ENCODE measurements at regions not wholly inside any gene's neighbourhood (a gene's known extent, or its start where the extent isn't known, plus 50 kb on each side); places are given as distances from the start of the nearest gene placed in this dataset.
A peak's percentile ranks its signal among the peaks of the same experiment; 100 is the strongest.
"Not testable (repeated sequence)": the region's sequence is repeated elsewhere in the genome, so short reads cannot be mapped to it uniquely, and the experiment has no call there.

GRCh38 chr6:10174761-10175160 is 240.1 kb downstream of the TFAP2A start:
- no peak for DNase-seq

- DNase-seq = no peak
These were observed 240.8 kb downstream of the TFAP2A start for GRCh38 chr6:10174056-10174455.

GRCh38 chr6:10171706-10172105 is 243.2 kb downstream of the TFAP2A start:
- not testable (repeated sequence) for DNase-seq

- DNase-seq = no peak
These were observed 244.1 kb downstream of the TFAP2A start for GRCh38 chr6:10170816-10171215.

- DNase-seq = no peak
These were observed 248.8 kb downstream of the TFAP2A start for GRCh38 chr6:10166031-10166430.

GRCh38 chr6:10163203-10163962 is 251.5 kb downstream of the TFAP2A start:
- no peak for DNase-seq

GRCh38 chr6:10156875-10157274 is 258.0 kb downstream of the TFAP2A start:
- DNase-seq = no peak

GRCh38 chr6:10154251-10154650 is 260.6 kb downstream of the TFAP2A start:
- DNase-seq = no peak

GRCh38 chr6:10151144-10151915 is 263.5 kb downstream of the TFAP2A start:
- DNase-seq = no peak

GRCh38 chr6:10149603-10150002 is 265.3 kb downstream of the TFAP2A start:
- DNase-seq = no peak

GRCh38 chr6:10146715-10147451 is 268.0 kb downstream of the TFAP2A start:
- DNase-seq = peak in 1 of 5 experiments; percentile 46

- DNase-seq = no peak
These were observed 270.1 kb downstream of the TFAP2A start for GRCh38 chr6:10144772-10145171.

- no peak for DNase-seq
These were observed 273.0 kb downstream of the TFAP2A start for GRCh38 chr6:10141746-10142443.

GRCh38 chr6:10140824-10141223 is 274.1 kb downstream of the TFAP2A start:
- DNase-seq = no peak

GRCh38 chr6:10140136-10140535 is 274.7 kb downstream of the TFAP2A start:
- no peak for DNase-seq

GRCh38 chr6:10138917-10139316 is 276.0 kb downstream of the TFAP2A start:
- peak in 1 of 5 experiments; percentile 11 for DNase-seq

- no peak for DNase-seq
These were observed 278.2 kb downstream of the TFAP2A start for GRCh38 chr6:10136636-10137035.

- not testable (repeated sequence) for DNase-seq
These were observed 280.7 kb downstream of the TFAP2A start for GRCh38 chr6:10134185-10134584.

- DNase-seq = no peak
These were observed 286.2 kb downstream of the TFAP2A start for GRCh38 chr6:10128721-10129120.

- DNase-seq = no peak
These were observed 292.7 kb downstream of the TFAP2A start for GRCh38 chr6:10122164-10122563.

- DNase-seq = no peak
These were observed 301.9 kb downstream of the TFAP2A start for GRCh38 chr6:10112871-10113549.

GRCh38 chr6:10111975-10112374 is 302.9 kb downstream of the TFAP2A start:
- DNase-seq = no peak
